ENCODE measurements at regions not wholly inside any gene's neighbourhood (a gene's known extent, or its start where the extent isn't known, plus 50 kb on each side); places are given as distances from the start of the nearest gene placed in this dataset.

DNA sequence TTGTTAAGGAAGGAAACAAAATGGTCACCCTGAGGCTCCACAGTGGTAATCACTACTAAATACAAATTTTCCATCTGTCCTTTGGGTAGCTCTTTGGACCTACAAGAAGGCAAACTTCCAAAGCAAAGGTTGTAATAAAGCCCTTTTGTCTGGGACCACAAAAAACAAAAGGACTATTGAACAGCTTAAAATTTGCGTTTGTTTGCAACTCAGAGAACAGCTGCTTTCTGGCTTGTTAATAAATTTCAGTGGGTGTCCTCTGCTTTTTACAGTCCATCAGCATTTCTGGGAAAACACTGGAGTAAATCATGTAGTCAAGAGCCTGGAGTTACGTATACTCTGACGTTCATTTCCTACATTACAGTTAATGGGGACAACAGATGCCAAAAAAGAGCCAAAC lies 439.7 kb upstream of the DIAPH2 start:
- no peak for DNase-seq

- DNase-seq, result no peak
These were observed 438.2 kb upstream of the DIAPH2 start for GRCh38 chrX:96246436-96246835.

Measured in fibroblast of skin of scalp (primary cell).